Right atrium auricular region (tissue), 2 donors: ENCODE measurements at regions not wholly inside any gene's neighbourhood (a gene's known extent, or its start where the extent isn't known, plus 50 kb on each side); places are given as distances from the start of the nearest gene placed in this dataset.

Source experiments
- DNase-seq: peaks from one replicate; pipeline ENCODE4 v3.0.0-alpha.2; 2019; ENCODE audit warnings: low spot score
- H3K27ac ChIP-seq, 2 donors: fragments of 200-600 bp; sonication (generic); 1 replicate in 1 of 2; 2 replicates in 1 of 2; pipeline ENCODE4 v1.5.1; 2016 to 2019
- H3K27me3 ChIP-seq, 2 donors: fragments of 200-600 bp; sonication (generic); one replicate each; pipeline versions ENCODE4 v1.5.1 to v1.6.0; 2017 to 2019
- H3K36me3 ChIP-seq: fragments of 200-600 bp; sonication (generic); one replicate; pipeline ENCODE4 v1.5.1; 2016
- H3K4me1 ChIP-seq, 2 donors: fragments of 200-600 bp; sonication (generic); one replicate each; pipeline versions ENCODE4 v1.5.1 to v1.6.0; 2017 to 2019
- H3K4me3 ChIP-seq, 2 donors: fragments of 200-600 bp; sonication (generic); 1 replicate in 1 of 2; 2 replicates in 1 of 2; pipeline ENCODE4 v1.5.1; 2017 to 2019; ENCODE audit warnings: mild to moderate bottlenecking in 1 of 2, moderate library complexity in 1 of 2
- H3K9me3 ChIP-seq, 2 donors: fragments of 200-600 bp; sonication (generic); one replicate each; pipeline ENCODE4 v1.5.1; 2019
- TF ChIP-seq, protein P1 (sequence below), 2 donors: fragments of 200-600 bp; sonication (generic); IDR thresholded peaks; one replicate each; pipeline ENCODE4 v1.5.1; 2019; ENCODE audit warnings: antibody characterized with exemption in 2 of 2

- no peaks in the 10 kb centered on the region for H3K9me3 ChIP-seq
- DNase-seq: no peak
- no peak overlapping the region for H3K4me3 ChIP-seq
- no peaks in the 10 kb centered on the region for H3K36me3 ChIP-seq
- TF ChIP-seq, protein P1, sequence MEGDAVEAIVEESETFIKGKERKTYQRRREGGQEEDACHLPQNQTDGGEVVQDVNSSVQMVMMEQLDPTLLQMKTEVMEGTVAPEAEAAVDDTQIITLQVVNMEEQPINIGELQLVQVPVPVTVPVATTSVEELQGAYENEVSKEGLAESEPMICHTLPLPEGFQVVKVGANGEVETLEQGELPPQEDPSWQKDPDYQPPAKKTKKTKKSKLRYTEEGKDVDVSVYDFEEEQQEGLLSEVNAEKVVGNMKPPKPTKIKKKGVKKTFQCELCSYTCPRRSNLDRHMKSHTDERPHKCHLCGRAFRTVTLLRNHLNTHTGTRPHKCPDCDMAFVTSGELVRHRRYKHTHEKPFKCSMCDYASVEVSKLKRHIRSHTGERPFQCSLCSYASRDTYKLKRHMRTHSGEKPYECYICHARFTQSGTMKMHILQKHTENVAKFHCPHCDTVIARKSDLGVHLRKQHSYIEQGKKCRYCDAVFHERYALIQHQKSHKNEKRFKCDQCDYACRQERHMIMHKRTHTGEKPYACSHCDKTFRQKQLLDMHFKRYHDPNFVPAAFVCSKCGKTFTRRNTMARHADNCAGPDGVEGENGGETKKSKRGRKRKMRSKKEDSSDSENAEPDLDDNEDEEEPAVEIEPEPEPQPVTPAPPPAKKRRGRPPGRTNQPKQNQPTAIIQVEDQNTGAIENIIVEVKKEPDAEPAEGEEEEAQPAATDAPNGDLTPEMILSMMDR (IDR thresholded peaks at IDR 0.05): no peak
- H3K4me1 ChIP-seq: peaks cover 0 to 11% of the 10 kb centered on the region in 2 donors
- no peaks in the 10 kb centered on the region for H3K27me3 ChIP-seq
- no peak overlapping the region for H3K27ac ChIP-seq
Measured at GRCh38 chr2:150166313-150167051, 321.0 kb downstream of the RND3 start.

- Histone ChIP-seq H3K4me3 (no peak overlapping the region), H3K36me3 (no peaks in the 10 kb centered on the region), H3K27me3 (no peaks in the 10 kb centered on the region), H3K9me3 (no peaks in the 10 kb centered on the region), H3K4me1 (peaks cover 0 to 11% of the 10 kb centered on the region in 2 donors), H3K27ac (no peak overlapping the region)
- TF ChIP-seq, protein P1 (IDR thresholded peaks at IDR 0.05): no peak
- no peak for DNase-seq
Measured at GRCh38 chr2:150165988-150166312, 321.5 kb downstream of the RND3 start.

DNA sequence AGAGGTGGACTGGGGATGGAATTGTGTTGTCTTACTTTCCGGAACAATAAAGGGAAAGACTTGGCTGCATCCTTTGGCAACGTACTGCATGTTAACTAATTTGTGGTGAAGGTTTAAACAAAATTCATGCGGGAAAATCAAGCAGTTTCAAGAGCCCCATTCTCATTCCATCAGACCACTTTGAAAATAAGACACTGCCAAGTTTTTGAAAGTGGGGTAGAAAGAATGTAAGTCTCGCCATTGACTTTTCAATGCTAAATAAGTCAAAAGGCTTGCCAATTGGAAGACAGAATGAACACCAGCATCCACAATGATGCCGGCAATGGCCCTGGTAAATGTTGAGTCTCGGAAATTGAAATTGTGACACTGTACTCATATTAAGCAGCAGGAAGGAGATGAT is 322.0 kb downstream of the RND3 start:
- H3K4me1 ChIP-seq: peaks cover 0 to 11% of the 10 kb centered on the region in 2 donors
- no peaks in the 10 kb centered on the region for H3K36me3 ChIP-seq
- H3K27ac ChIP-seq: no peak overlapping the region
- no peaks in the 10 kb centered on the region for H3K9me3 ChIP-seq
- no peak for DNase-seq
- H3K4me3 ChIP-seq: no peak overlapping the region
- TF ChIP-seq, protein P1 (IDR thresholded peaks at IDR 0.05): no peak
- no peaks in the 10 kb centered on the region for H3K27me3 ChIP-seq

DNA sequence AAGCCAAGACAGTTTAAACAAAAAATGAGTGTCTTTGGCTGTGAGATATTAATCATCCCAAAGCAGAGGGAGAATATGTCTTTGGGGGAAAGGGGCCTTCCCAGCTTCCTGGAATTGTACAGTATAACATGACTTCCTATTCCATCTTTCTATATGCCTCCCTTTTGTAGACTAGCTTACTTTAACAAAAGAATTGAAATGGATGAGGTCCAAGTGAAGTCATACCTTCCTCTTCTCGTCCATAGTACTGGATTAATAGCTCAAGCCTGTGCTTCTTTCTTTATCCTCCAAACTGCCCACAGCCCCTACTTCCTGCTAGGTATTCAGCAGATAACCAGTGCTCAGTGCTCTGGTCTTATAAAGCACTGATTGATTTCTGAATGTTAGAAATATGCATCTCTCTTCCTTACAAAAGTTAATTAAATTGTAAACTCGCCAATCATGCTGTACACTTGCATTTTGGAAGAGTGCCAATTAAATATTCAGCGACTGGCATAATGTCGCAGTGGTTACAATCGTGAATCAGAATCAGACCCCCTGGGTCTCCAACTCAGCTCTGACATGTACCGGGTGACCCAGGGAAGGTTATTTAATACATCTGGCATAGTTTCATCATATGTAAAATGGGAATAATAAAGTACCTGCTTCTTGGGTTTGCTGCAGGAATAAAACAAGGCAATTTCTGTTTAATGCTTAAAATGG is 325.1 kb downstream of the RND3 start:
- TF ChIP-seq, protein P1 (IDR thresholded peaks at IDR 0.05): no peak
- Histone ChIP-seq H3K27ac (no peak overlapping the region), H3K27me3 (no peaks in the 10 kb centered on the region), H3K4me3 (no peak overlapping the region), H3K9me3 (no peaks in the 10 kb centered on the region), H3K36me3 (no peaks in the 10 kb centered on the region), H3K4me1 (no peaks in the 10 kb centered on the region)
- no peak for DNase-seq

DNA sequence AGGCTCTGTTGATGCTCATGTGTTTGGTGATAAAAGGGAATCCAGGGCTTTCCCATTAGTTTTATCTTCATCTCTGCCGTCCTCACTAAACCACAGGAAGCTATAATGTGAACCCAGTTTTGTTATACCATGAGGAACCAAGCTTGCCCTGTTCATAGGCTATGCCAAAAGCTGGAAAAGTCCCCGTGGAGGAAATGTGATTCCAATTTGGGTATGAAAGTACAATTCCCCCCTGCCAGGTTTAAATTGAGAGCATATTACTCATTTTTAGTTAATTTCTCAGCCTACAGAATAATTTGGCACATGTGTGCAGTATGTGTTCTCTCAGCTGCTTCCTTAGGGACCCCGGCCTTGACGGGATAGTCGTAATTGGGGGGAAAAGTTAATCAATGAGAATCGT is 327.4 kb downstream of the RND3 start:
- Histone ChIP-seq H3K27ac (no peak overlapping the region), H3K27me3 (no peaks in the 10 kb centered on the region), H3K4me3 (no peak overlapping the region), H3K36me3 (no peaks in the 10 kb centered on the region), H3K4me1 (no peaks in the 10 kb centered on the region), H3K9me3 (no peaks in the 10 kb centered on the region)
- no peak for DNase-seq
- TF ChIP-seq, protein P1 (IDR thresholded peaks at IDR 0.05): no peak
